ENCODE measurements at regions not wholly inside any gene's neighbourhood (a gene's known extent, or its start where the extent isn't known, plus 50 kb on each side); places are given as distances from the start of the nearest gene placed in this dataset.
"Not testable (repeated sequence)": the region's sequence is repeated elsewhere in the genome, so short reads cannot be mapped to it uniquely, and the experiment has no call there.

- DNase-seq = no peak
These were observed 672.5 kb downstream of the NSUN3 start for GRCh38 chr3:94735354-94735753.

GRCh38 chr3:94737116-94737515, 674.3 kb downstream of the NSUN3 start:
- DNase-seq = no peak

- no peak for DNase-seq
These were observed 676.6 kb downstream of the NSUN3 start for GRCh38 chr3:94739420-94739819.

GRCh38 chr3:94758751-94759150, 695.9 kb downstream of the NSUN3 start:
- no peak for DNase-seq

GRCh38 chr3:94772402-94772801, 709.5 kb downstream of the NSUN3 start:
- DNase-seq = no peak

GRCh38 chr3:94775746-94776145, 712.9 kb downstream of the NSUN3 start:
- no peak for DNase-seq

GRCh38 chr3:94776401-94776915, 713.6 kb downstream of the NSUN3 start:
- no peak for DNase-seq

GRCh38 chr3:94778289-94778688, 715.4 kb downstream of the NSUN3 start:
- DNase-seq = no peak

GRCh38 chr3:94778814-94779494, 716.1 kb downstream of the NSUN3 start:
- DNase-seq = no peak

GRCh38 chr3:94779699-94780098, 716.8 kb downstream of the NSUN3 start:
- no peak for DNase-seq

GRCh38 chr3:94784274-94784673, 721.4 kb downstream of the NSUN3 start:
- no peak for DNase-seq

- DNase-seq = no peak
These were observed 724.2 kb downstream of the NSUN3 start for GRCh38 chr3:94787066-94787465.

GRCh38 chr3:94787734-94788270, 724.9 kb downstream of the NSUN3 start:
- DNase-seq = no peak

- no peak for DNase-seq
These were observed 731.7 kb downstream of the NSUN3 start for GRCh38 chr3:94794563-94794962.

GRCh38 chr3:94799420-94800060, 736.7 kb downstream of the NSUN3 start:
- DNase-seq = no peak

- no peak for DNase-seq
These were observed 749.0 kb downstream of the NSUN3 start for GRCh38 chr3:94811836-94812235.

GRCh38 chr3:94821241-94821640, 758.4 kb downstream of the NSUN3 start:
- no peak for DNase-seq

GRCh38 chr3:94822298-94822697, 759.4 kb downstream of the NSUN3 start:
- DNase-seq = no peak

GRCh38 chr3:94846251-94846650, 783.4 kb downstream of the NSUN3 start:
- not testable (repeated sequence) for DNase-seq

- DNase-seq = no peak
These were observed 799.8 kb downstream of the NSUN3 start for GRCh38 chr3:94862703-94863102.

- DNase-seq = no peak
These were observed 806.2 kb downstream of the NSUN3 start for GRCh38 chr3:94869059-94869547.

GRCh38 chr3:94873751-94874150, 810.9 kb downstream of the NSUN3 start:
- DNase-seq = no peak

- no peak for DNase-seq
These were observed 812.3 kb downstream of the NSUN3 start for GRCh38 chr3:94875149-94875548.

GRCh38 chr3:94887065-94887464, 824.2 kb downstream of the NSUN3 start:
- no peak for DNase-seq

Measured in stimulated activated CD4-positive, alpha-beta T cell treated with anti-CD3 and anti-CD28 coated beads, Interleukin-4, amount 100 ng/mL, for 24 hours (primary cell).